Neural progenitor cell (in vitro differentiated cells): ENCODE measurements at regions not wholly inside any gene's neighbourhood (a gene's known extent, or its start where the extent isn't known, plus 50 kb on each side); places are given as distances from the start of the nearest gene placed in this dataset.

ENCODE experiments used
- DNase-seq: peaks from one replicate; pipeline ENCODE4 v3.0.0-alpha.2; 2016; ENCODE audit warnings: low spot score
- H2AFZ ChIP-seq: fragments of 200-600 bp; sonication (generic); replicated peaks from 2 replicates; pipeline ENCODE4 v1.6.1; 2016; ENCODE audit warnings: antibody characterized with exemption
- H3F3A ChIP-seq: fragments of 200-600 bp; sonication (generic); 2 replicates; pipeline ENCODE4 v1.6.1; 2016; ENCODE audit warnings: antibody characterized with exemption, low read depth
- H3K27ac ChIP-seq: fragments of 200-600 bp; sonication (generic); 2 replicates; pipeline ENCODE4 v1.5.1; 2016; ENCODE audit warnings: mild to moderate bottlenecking
- H3K27me3 ChIP-seq: fragments of 200-600 bp; sonication (generic); 2 replicates; pipeline ENCODE4 v1.6.1; 2016; ENCODE audit warnings: mild to moderate bottlenecking, moderate library complexity
- H3K36me3 ChIP-seq: fragments of 200-600 bp; sonication (generic); 2 replicates; pipeline ENCODE4 v1.5.1; 2016
- H3K4me1 ChIP-seq: fragments of 200-600 bp; sonication (generic); 2 replicates; pipeline ENCODE4 v1.6.1; 2016; ENCODE audit warnings: mixed run types
- H3K4me2 ChIP-seq: fragments of 200-600 bp; sonication (generic); 2 replicates; pipeline ENCODE4 v1.6.1; 2016
- H3K4me3 ChIP-seq: fragments of 200-600 bp; sonication (generic); 2 replicates; pipeline ENCODE4 v1.5.1; 2016
- H3K79me2 ChIP-seq: fragments of 200-600 bp; sonication (generic); 2 replicates; pipeline ENCODE4 v1.6.1; 2016; ENCODE audit warnings: low read depth
- H3K9ac ChIP-seq: fragments of 200-600 bp; sonication (generic); 2 replicates; pipeline ENCODE4 v1.6.1; 2016
- H3K9me3 ChIP-seq: fragments of 200-600 bp; sonication (generic); 2 replicates; pipeline ENCODE4 v1.5.1; 2016; ENCODE audit warnings: low read depth
- H4K20me1 ChIP-seq: fragments of 200-600 bp; sonication (generic); 2 replicates; pipeline ENCODE4 v1.6.1; 2016; ENCODE audit warnings: low read depth
- H3K27ac Mint-ChIP-seq: 3 replicates; pipeline ENCODE4 v1.8.0; 2021; ENCODE audit warnings: mixed read lengths
- H3K27me3 Mint-ChIP-seq: 2 replicates; pipeline ENCODE4 v1.8.0; 2022; ENCODE audit warnings: low read depth, mild to moderate bottlenecking, inconsistent platforms, moderate library complexity, mixed read lengths; ENCODE audit not compliant: insufficient read depth
- H3K36me3 Mint-ChIP-seq: 3 replicates; pipeline ENCODE4 v1.8.0; 2021; ENCODE audit warnings: mixed read lengths
- H3K4me1 Mint-ChIP-seq: 3 replicates; pipeline ENCODE4 v1.8.0; 2021; ENCODE audit warnings: mixed read lengths
- H3K4me3 Mint-ChIP-seq: 3 replicates; pipeline ENCODE4 v1.8.0; 2021; ENCODE audit warnings: mild to moderate bottlenecking, moderate library complexity, mixed read lengths
- H3K9me3 Mint-ChIP-seq: 3 replicates; pipeline ENCODE4 v1.8.0; 2020; ENCODE audit warnings: mixed read lengths
- CTCF ChIP-seq: fragments of 200-600 bp; sonication (generic); IDR thresholded peaks from 2 replicates; pipeline ENCODE4 v1.5.1; 2017; ENCODE audit warnings: antibody characterized with exemption, mild to moderate bottlenecking
- EZH2 ChIP-seq: fragments of 200-600 bp; sonication (generic); IDR thresholded peaks from 2 replicates; pipeline ENCODE4 v1.6.1; 2017; ENCODE audit warnings: antibody characterized with exemption, mild to moderate bottlenecking, moderate library complexity
- EZH2phosphoT487 ChIP-seq: fragments of 200-600 bp; sonication (generic); IDR thresholded peaks from 2 replicates; pipeline ENCODE4 v1.6.1; 2017; ENCODE audit warnings: antibody characterized with exemption

- H2AFZ ChIP-seq = no peak overlapping the region
- no peaks in the 10 kb centered on the region for H3F3A ChIP-seq
- Mint-ChIP-seq H3K9me3 (no peaks in the 10 kb centered on the region), H3K4me1 (no peaks in the 10 kb centered on the region), H3K27me3 (no peaks in the 10 kb centered on the region), H3K27ac (no peak overlapping the region), H3K36me3 (no peaks in the 10 kb centered on the region), H3K4me3 (no peak overlapping the region)
- H3K4me1 ChIP-seq = no peaks in the 10 kb centered on the region
- no peaks in the 10 kb centered on the region for H4K20me1 ChIP-seq
- DNase-seq = no peak
- TF ChIP-seq CTCF = no peak
- no peak for TF ChIP-seq EZH2
- TF ChIP-seq EZH2phosphoT487 = no peak
- no peaks in the 10 kb centered on the region for H3K79me2 ChIP-seq
- H3K4me2 ChIP-seq = no peak overlapping the region
- no peak overlapping the region for H3K27ac ChIP-seq
- no peak overlapping the region for H3K4me3 ChIP-seq
- H3K27me3 ChIP-seq = no peaks in the 10 kb centered on the region
- no peaks in the 10 kb centered on the region for H3K9me3 ChIP-seq
- H3K36me3 ChIP-seq = no peaks in the 10 kb centered on the region
- no peak overlapping the region for H3K9ac ChIP-seq
Measured at GRCh38 chr2:52539026-52539970, 1228.3 kb upstream of the CHAC2 start.

- H3K79me2 ChIP-seq = no peaks in the 10 kb centered on the region
- Mint-ChIP-seq H3K4me3 (no peak overlapping the region), H3K9me3 (no peaks in the 10 kb centered on the region), H3K4me1 (no peaks in the 10 kb centered on the region), H3K36me3 (no peaks in the 10 kb centered on the region), H3K27ac (no peak overlapping the region), H3K27me3 (no peaks in the 10 kb centered on the region)
- no peaks in the 10 kb centered on the region for H4K20me1 ChIP-seq
- no peaks in the 10 kb centered on the region for H3K4me1 ChIP-seq
- no peak overlapping the region for H2AFZ ChIP-seq
- H3K4me2 ChIP-seq = no peak overlapping the region
- TF ChIP-seq EZH2phosphoT487 = no peak
- no peak for TF ChIP-seq CTCF
- no peak for TF ChIP-seq EZH2
- H3K27me3 ChIP-seq = no peaks in the 10 kb centered on the region
- H3K4me3 ChIP-seq = no peak overlapping the region
- H3F3A ChIP-seq = no peaks in the 10 kb centered on the region
- no peak for DNase-seq
- H3K9me3 ChIP-seq = no peaks in the 10 kb centered on the region
- H3K9ac ChIP-seq = no peak overlapping the region
- no peak overlapping the region for H3K27ac ChIP-seq
- no peaks in the 10 kb centered on the region for H3K36me3 ChIP-seq
Measured at GRCh38 chr2:52537588-52537987, 1230.0 kb upstream of the CHAC2 start.

- Mint-ChIP-seq H3K36me3 (no peaks in the 10 kb centered on the region), H3K9me3 (no peaks in the 10 kb centered on the region), H3K27ac (no peak overlapping the region), H3K4me3 (no peak overlapping the region), H3K27me3 (no peaks in the 10 kb centered on the region), H3K4me1 (no peaks in the 10 kb centered on the region)
- H3K4me2 ChIP-seq = no peak overlapping the region
- H3K9ac ChIP-seq = no peak overlapping the region
- no peaks in the 10 kb centered on the region for H3K27me3 ChIP-seq
- no peaks in the 10 kb centered on the region for H3K9me3 ChIP-seq
- TF ChIP-seq EZH2phosphoT487 (no peak), CTCF (no peak), EZH2 (no peak)
- no peaks in the 10 kb centered on the region for H3K4me1 ChIP-seq
- H3K27ac ChIP-seq = no peak overlapping the region
- no peaks in the 10 kb centered on the region for H3K79me2 ChIP-seq
- H4K20me1 ChIP-seq = no peaks in the 10 kb centered on the region
- no peaks in the 10 kb centered on the region for H3K36me3 ChIP-seq
- no peak overlapping the region for H3K4me3 ChIP-seq
- H3F3A ChIP-seq = no peaks in the 10 kb centered on the region
- no peak for DNase-seq
- no peak overlapping the region for H2AFZ ChIP-seq
Measured at GRCh38 chr2:52536929-52537460, 1230.6 kb upstream of the CHAC2 start.
